ENCODE measurements at regions not wholly inside any gene's neighbourhood (a gene's known extent, or its start where the extent isn't known, plus 50 kb on each side); places are given as distances from the start of the nearest gene placed in this dataset.
"Not testable (repeated sequence)": the region's sequence is repeated elsewhere in the genome, so short reads cannot be mapped to it uniquely, and the experiment has no call there.

DNA sequence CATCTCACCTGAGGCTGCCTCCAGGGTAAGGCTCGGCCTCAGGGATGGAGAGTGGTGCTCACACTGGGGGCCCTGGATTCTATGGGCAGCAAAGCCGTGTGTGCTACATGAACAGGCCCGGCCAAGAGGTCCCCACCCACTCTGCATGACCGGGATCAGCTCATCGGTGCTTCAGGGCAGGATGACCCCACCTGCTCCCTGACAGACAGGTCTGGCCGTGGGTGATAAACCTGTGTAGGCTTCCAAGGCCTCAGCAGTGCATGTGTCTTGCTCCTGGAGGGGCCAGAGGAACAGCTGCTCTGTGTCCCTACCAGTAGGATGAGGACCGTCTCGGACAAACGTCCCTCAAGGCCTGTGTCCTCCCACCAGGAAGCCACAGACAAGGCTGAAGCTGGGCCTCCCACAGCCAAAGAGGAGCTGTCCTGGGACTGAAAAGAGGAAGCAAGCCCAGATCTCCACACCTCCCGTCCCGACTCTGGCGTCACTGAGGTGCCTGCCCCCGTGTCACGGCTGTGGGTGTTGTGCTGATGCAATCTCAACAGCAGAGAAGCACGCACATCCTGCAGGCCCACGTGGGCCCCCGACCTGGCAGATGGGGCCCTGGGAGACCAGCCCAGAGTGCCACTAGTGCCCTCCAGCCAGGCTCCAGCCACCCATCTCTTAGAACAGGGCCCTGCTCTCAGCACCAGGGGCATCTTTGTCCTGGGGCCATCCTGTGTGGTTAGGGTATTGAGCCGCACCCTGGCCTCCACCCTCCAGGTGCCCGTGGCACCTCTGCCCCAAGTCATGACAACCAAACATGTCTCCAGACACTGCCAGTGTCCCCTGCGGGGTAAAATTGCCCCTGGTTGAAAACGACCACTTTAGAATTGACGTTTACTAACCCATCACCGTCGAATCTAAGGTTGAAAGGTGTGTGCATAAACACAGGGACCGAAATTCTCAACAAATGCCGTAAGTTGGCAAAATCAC lies 5455.9 kb upstream of the TPTE start:
- ATAC-seq = peak; percentile 89
- DNase-seq = peak; percentile 65

DNA sequence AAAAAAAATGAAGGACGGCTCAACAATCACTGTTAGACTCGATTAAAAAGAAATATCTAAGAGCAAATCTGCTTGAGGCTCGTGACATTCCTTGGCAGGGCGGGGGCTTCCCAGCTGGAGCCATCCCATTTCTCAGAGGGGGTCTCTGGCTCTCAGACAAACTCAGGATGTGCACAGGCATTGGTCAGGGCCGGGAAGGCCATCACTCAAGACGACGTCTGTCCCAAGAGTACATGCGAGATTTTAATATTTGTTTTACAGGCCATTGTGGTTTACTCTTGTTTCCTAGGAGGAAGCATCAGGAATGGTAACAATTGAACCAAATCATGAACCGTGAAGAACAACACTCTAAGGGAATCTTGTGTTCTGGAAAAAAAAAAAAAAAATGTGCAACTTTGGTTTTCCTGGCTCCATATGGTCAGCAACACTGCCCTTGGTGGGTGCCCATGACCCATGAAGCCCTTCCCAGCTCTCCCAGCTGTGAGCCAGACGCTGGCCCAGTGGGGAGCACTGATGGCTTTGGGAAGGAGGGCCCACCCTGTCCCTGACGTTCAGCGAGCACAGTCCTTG lies 5454.6 kb upstream of the TPTE start:
- ATAC-seq, DNase-seq: not testable (repeated sequence)

DNA sequence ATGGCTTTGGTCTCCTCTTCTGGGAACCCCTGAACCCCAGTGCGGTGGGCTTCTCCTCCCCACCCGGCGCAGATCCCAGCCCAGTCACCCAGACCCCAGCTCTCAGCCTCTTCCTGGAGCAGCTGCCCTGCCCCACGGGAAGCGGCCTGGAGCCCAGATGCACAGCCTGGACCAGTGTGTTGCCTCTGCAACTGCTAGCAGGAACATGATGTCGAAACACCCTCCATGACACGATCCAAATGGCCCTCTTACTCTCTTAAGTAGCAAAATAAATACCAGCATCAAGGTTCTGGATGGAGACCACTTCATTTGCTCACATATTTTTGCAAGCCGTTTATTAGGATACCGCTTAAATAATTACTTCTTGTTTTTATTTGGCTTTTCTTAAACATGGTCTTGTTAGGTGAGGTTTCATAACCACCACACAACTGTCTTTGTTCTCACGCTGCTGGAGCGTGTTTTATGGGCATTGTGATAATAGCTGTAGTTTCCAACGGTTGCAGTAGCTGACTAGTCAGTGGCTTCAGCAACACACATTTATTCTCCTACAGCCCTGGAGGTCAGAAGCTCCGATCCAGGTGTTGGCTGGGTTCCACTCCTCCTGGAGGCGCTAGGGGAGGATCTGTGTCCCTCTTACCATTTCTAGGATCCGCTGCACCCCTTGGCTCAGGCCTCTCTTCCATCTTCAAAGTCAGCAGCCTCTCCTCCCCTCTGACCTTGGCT lies 5453.9 kb upstream of the TPTE start:
- not testable (repeated sequence) for DNase-seq, ATAC-seq

DNA sequence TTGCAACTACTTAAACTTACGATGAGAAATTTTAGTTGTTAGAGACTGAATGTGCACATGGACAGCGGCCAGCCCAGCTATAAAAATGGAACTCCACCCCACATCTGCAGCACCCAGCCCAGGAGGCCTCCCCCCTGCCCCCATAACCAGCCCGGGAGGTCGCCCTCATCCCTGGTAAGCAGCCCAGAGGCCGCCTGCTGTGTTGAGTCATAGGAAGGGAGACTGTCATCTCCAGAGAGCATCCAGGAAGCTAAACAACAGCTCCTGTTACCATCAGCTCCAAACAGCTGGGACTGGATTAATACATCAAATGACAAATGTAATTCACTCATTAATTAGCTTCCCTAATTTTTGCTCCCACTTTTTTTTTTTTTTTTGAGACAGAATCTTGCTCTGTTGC lies 5452.7 kb upstream of the TPTE start:
- ATAC-seq, DNase-seq: not testable (repeated sequence)

DNA sequence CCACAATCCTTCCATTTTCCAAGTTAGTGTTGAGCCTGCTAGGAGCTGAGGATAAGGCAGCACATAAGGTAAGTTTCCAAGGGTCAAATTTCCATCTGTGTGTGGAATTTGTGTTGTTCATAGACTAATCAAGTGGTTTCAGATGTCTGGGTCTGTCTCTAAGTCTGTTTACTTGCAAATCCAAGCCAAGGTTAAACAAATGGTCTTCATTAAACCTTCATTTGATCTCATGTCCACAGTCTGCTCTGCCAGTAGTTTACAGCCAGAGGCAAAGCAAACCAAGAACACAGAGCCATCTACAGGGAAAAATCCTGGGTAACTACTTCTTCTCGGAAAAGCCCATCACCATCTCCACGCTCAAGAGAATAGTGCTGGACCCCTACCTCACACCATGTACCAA lies 5450.2 kb upstream of the TPTE start:
- not testable (repeated sequence) for DNase-seq, ATAC-seq

DNA sequence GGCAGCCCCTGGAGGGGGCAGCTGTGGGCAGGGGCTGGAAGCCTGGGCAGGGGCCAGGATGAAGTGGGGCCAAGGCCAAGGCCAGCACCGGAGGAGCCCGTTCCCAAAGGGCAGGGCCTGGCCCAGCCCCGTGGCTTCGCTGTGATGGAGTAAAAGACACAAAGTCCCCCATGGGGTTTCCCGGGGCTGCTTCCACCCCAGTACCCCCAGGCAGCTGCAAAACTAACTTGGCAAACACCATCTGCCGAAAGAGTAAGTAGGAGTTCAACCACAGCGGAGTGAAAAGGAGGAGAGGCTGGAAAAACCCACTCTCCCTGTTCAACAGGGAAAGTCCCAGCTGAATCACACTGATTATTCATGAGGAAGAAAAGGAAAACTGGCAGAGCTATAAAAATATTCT lies 5444.5 kb upstream of the TPTE start:
- not testable (repeated sequence) for DNase-seq
- peak; percentile 32 for ATAC-seq

DNA sequence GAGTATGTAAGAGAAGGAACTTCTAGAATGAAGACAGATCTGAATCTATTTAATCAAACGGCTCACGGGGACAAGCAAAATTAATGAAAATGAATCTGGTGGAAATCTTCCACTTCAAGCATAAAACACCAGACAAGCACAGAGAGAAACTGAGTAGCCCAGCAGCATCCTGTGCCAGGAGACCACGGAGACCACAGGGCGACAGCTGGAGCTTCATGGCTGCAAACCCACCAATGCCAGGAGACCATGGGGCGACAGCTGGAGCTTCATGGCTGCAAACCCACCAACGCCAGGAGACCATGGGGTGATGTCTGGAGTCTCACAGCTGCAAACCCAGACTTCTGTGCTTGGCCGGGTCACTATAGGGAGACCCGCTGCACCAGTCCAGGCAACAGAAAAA lies 5442.0 kb upstream of the TPTE start:
- DNase-seq, ATAC-seq: not testable (repeated sequence)

DNA sequence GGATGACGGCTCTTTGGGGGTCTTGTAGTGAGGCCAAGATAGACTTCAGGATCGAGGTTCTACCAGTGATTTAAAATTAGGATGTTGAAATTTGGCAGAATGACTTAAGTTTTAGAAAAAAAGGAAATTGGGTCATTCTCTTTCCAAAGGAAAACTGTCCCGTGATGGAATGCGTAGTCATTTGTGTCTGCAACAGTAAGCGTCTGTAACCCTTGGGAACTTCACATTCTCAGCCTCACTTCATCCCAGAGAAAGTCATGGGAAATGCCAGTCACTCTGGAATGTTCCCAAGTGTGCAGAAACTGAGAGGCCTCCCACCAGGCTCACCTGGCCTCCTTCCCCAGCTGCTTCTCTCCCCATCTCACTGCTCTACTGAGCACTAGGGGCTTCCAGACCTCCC lies 5441.4 kb upstream of the TPTE start:
- not testable (repeated sequence) for ATAC-seq, DNase-seq

DNA sequence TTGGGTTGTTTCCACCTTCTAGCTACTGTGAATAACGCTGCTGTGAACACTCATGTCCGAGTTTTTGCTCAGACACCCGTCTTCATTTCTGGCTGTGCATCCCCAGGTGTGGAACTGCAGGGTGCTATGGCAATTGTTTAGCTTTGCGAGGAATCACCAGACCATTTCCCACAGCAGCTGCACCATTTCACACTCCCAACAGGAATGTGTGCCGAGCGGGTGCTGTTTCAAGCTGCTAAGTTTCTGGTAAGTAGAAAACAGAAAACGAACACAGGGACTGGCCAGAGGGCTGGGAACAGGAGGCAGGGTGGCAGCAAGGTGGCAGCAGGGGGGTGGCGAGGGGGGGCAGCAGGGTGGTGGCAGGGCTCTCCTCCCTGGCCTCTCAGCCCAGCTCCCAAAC lies 5437.1 kb upstream of the TPTE start:
- DNase-seq, ATAC-seq: not testable (repeated sequence)

DNA sequence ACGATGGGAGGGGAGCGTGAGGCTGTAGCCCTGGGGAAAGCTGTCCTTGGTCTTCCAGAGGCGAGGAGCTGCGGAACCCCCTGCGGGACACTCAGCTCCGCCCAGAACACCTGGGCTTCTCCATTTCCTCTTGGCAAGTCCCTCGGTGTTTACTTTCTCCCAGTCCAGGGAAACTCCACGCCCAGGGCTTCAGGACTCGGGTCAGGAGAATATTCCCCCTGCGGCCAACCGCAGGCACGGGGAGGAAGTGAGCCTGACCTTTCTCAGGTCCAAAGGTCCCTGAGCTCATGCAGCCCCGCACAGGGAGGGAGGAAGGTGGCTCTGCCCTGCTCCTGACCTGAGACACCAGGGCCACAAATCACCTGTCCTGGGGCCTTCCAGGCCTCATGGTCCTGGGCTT lies 5435.9 kb upstream of the TPTE start:
- ATAC-seq, DNase-seq: not testable (repeated sequence)

DNA sequence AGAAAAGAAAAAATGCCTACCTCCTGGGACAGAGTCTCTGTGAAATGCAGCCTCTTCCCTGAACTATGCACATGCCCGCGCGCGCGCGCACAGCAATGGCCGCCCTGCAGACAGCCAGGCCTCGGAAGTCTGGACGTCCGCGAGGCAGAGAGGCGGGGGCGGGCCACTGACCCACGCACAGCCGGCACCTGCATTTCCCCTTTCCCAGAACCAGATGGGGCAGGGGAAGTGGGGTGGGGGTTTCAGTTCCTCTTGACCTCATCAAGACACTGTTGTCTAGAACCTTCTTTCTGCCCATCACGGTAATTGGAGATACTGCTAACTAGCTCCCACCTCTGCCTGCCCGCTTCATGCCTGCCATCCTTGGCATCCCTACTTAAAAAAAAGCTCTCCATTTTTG lies 5435.0 kb upstream of the TPTE start:
- DNase-seq = peak; percentile 7
- ATAC-seq = not testable (repeated sequence)

DNA sequence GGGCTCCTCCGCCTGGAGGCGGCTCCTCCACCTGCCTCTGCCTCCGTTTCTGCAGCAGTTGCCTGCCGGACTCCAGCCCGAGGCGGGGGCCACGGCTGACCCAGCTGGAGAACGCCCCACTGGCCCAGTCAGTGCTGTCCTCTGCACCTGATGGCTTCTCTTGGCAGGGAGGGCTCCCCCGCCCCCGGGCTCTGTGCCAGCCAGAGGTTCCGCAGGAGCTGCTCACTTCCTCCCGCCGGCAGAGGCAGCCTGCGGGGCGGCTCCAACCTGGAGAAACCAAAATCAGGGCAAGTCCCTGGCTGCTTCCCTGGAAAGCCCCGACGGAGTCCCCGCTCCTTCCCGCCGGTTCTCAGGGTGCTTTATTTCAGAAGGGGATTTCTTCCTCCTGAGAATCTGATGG lies 5432.6 kb upstream of the TPTE start:
- DNase-seq = not testable (repeated sequence)
- peak; percentile 17 for ATAC-seq

DNA sequence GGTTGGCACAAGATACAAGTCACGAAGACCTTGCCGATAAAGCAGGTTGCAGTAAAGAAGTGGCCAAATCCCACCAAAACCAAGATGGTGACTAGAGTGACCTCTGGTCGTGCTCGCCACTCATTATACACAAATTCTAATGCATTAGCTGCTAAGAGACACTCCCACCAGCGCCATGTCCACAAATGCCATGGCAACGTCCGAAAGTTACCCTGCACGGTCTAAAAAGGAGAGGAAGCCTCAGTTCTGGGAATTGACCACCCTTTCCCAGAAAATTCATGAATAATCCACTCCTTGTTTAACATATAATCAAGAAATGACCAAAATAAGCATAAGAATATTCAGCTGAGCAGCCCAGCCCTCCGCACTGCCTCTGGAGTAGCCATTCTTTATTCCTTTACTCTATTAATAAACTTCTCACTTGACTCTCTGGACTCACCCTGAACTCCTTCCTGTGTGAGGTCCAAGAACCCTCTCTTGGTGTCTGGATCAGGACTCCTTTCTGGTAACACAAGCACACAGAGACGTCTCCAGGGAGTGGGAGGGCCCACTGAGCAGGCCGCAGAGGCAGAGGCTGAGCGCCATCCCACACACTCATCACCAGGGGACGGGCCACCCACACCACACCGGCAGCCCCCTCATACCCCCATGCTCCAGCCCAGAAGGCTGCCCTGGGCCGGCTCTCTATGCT lies 5431.8 kb upstream of the TPTE start:
- ATAC-seq, DNase-seq: not testable (repeated sequence)

DNA sequence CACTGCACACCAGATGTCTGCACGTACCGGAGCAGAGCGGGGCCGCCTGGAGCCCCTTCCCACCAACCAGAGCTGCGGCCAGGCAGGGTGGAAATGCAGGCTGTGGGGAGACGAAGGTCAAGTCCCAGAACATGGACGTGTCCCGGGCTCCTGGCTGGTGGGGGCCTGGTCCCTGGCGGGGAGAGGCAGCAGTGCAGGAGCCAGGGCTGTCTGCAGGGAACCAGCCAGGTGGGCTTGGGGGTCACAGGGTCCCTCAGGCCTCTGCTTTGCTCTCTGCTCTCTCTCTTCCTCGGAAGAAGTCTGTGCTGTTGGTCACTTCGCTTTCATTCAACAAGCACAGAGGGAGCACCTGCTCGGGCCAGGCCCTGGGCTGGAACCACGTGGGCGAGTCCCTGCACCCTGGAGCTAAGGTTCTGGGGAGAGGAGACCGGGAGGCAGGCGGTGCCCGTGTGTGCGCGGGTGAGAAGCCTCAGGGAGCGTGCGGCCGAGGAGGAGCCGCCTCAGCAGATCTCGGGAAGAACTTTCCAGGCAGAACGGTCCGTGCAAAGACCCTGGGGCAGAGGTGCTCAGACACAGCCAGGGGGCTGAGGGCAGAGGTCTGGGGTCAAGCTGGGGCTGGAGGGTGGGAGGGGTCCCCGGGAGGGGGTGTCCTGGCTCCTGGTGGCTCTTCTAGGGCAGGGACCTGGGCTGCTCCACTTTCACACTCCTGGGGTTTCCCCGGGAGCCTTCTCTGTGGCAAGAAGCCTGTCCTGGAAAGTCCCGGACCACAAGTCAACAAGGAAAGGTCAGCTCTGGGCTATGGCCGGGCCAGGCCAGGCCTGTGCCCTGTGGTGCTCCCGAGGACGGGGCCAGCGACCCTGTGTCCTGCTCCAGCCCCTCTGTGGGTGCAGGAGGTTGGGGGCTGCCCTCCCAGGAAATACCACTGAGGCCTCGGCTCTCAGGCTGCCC lies 5431.0 kb upstream of the TPTE start:
- ATAC-seq, DNase-seq: not testable (repeated sequence)

DNA sequence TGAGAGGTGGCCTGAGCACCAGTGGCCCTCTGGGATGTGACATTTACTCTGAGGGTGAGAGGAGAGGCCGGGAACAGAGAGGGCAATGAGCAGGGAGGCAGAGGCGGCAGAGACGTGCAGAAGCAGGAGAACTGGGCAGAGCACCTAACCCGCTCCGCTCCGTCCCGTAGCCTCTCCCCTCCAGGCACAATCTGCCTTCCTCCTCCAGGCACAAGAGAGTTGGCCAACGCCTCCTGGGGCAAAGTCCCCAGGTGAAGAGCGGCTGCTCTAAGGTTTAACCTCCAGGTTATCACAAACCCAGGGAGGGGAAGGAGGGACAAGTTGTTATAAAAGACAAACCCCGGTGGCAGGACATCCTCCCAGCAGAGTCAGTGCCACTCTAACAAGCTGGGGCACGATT lies 5430.1 kb upstream of the TPTE start:
- DNase-seq, ATAC-seq: not testable (repeated sequence)

DNA sequence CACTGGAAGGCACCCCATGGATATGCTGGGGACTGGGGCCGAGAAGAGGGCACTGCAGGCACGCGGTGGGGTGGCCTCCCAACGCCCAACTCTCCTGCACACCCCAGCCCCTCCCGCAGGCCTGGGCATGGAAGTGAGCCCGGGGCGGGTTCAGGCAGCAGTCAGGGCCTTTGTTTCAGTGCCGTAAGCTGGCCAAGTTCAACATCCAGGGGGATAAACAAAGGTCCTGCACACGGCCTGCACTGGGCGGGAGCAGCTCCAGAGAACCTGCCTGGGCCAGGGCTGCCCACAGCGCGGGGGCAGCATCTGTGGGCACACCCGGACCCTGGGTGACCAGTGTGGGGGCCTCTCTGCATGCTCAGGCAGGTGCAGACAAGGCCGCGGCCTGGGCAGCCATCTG lies 5425.8 kb upstream of the TPTE start:
- not testable (repeated sequence) for DNase-seq, ATAC-seq

DNA sequence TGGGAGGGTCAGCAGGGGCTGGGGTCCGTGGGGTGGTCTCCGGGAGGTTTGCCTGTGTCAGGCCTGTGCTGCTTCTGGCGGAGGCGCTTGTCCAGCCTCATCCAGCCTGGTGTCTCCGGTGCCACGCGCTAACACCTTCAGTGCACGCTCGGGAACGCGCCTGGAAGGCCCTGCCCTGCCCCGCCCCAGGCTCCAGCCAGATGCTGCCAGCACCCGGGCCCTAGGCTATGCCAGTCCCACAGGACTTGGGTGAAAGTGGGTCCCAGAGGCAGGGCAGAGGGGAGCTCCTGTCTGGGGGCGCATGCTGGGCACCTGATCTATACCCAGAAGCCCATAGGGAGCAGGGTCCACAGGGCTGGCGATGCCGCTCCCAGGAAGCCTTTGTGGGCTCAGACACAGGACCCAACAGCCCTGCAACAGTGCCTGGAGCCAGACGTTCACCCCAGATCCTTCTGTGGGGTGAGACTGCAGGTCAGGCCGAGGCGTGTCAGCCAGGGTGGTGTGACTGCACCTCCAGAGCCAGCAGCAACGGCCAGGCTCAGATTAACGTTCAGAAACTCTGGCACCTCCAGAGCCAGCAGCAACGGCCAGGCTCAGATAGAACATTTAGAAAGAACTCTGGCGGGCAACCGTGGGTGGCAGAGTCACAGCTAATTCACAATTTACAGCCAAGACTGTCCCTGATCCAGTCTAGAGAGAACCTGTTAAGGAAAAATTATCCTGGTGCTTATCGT lies 5423.2 kb upstream of the TPTE start:
- DNase-seq = not testable (repeated sequence)

DNA sequence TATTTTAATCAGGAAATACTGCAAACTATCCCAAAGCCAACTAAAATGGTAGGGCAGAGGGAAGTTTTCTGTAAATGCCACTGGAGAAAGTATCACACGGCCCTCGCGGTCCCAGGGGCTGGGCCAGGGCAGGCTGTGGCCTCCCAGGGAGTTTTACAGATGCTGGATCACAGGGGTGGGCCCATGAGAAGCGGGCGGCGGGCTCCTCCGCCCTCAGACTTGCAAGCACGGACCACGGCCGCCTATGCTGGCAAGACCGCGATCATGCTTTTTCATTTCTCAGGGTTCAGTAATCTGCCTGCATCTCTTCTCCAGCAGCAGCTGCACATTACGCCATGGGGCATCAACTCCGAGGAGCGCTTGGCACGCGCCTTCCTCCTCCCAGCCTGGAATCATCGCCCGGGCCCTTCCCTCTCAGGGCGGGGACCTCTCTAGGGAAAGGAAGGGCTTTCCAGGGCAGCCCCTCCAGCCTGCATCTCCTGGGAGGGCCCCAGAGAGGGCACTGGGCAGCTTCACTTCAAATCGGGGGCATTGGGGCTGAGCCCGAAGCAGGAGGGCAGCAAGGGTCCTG lies 5420.7 kb upstream of the TPTE start:
- not testable (repeated sequence) for ATAC-seq, DNase-seq

More for the DNA sequence above, 5423.2 kb upstream of the TPTE start:
- not testable (repeated sequence) for ATAC-seq

DNA sequence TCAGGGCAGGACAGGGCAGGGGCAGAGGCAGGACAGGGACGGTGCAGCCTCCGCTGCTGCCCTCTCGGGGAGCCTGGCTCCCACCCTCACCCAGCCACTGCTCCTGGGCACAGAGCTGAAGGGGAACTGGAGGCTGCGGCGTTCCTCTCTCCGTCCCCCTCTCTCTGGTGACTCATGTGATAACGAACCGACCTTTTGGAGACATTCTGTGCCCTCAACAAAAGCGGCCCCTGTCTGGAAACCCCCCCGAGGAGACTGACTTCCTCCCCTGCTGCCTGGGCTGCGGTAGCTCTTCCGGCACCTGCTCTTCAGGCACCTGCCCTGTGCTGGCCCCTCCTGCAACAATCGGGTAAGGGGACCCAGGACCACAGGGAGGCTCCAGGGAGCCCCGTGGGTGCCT lies 5419.6 kb upstream of the TPTE start:
- peak; percentile 91 for ATAC-seq
- peak; percentile 78 for DNase-seq
